Right lobe of liver (tissue), 6 donors: ENCODE measurements at regions not wholly inside any gene's neighbourhood (a gene's known extent, or its start where the extent isn't known, plus 50 kb on each side); places are given as distances from the start of the nearest gene placed in this dataset.

ENCODE experiments used
- ATAC-seq, 4 donors: fragments of 200-7000 bp; cut with Tn5 transposase; one replicate each; pipeline ENCODE4 v1.9.1; 2020; ENCODE audit warnings: mild to moderate bottlenecking in 4 of 4, moderate library complexity in 4 of 4
- DNase-seq, 3 donors: peaks; one replicate each; pipeline ENCODE4 v3.0.0-alpha.2; 2020
- H3K27ac ChIP-seq, 3 donors: fragments of 200-600 bp; one replicate each; pipeline ENCODE4 v1.8.0; 2022
- H3K27me3 ChIP-seq, 2 donors: fragments of 200-600 bp; one replicate each; pipeline ENCODE4 v1.8.0; 2022
- H3K36me3 ChIP-seq, 4 donors: fragments of 200-600 bp; sonication (generic) in 1 of 4; one replicate each; pipeline versions ENCODE4 v1.5.1 to v1.8.0; 2017 to 2022; ENCODE audit warnings: control low read depth in 1 of 4
- H3K4me1 ChIP-seq, 4 donors: fragments of 200-600 bp; sonication (generic) in 1 of 4; one replicate each; pipeline versions ENCODE4 v1.5.1 to v1.8.0; 2017 to 2022; ENCODE audit warnings: control low read depth in 1 of 4
- H3K4me3 ChIP-seq, 3 donors: fragments of 200-600 bp; one replicate each; pipeline ENCODE4 v1.8.0; 2022
- H3K9me3 ChIP-seq, 4 donors: fragments of 200-600 bp; sonication (generic) in 1 of 4; one replicate each; pipeline versions ENCODE4 v1.5.1 to v1.8.0; 2017 to 2022; ENCODE audit warnings: control low read depth in 1 of 4
- CTCF ChIP-seq, 4 donors: fragments of 200-600 bp in 3 of 4; fragments of 450-650 bp in 1 of 4; IDR thresholded peaks; one replicate each; pipeline versions ENCODE4 v1.5.1 to v1.8.0; 2016 to 2022; ENCODE audit warnings: antibody characterized with exemption in 4 of 4, mild to moderate bottlenecking in 2 of 4
- POLR2A ChIP-seq: fragments of 450-650 bp; IDR thresholded peaks from one replicate; pipeline ENCODE4 v1.6.1; 2017; ENCODE audit warnings: antibody characterized with exemption, mild to moderate bottlenecking
- WGBS: methylation state at CpG from one replicate; pipeline ENCODE4 v1.1.6; 2018; ENCODE audit warnings: low coverage, low lambda C conversion rate; ENCODE audit not compliant: insufficient coverage; ENCODE audit errors: missing lambda C conversion rate; 5-methylcytosine and 5-hydroxymethylcytosine counted together
- intact Hi-C, 2 donors: fragments of 100-400 bp; cut with DNase I; formaldehyde crosslinking; loops; one replicate each; pipeline versions ENCODE4 v1.11.2 to v1.14.1; 2022
- donor health status: DM: no; HTN: yes; CAD: no.
- donor health status: DM: no; HTN: no; CAD: no.
- donor health status: DM: no; HTN: no; CAD: no.
- donor health status: DM: no; HTN: yes; CAD: no.
- donor health status: DM: no; HTN: yes; CAD: no.

DNA sequence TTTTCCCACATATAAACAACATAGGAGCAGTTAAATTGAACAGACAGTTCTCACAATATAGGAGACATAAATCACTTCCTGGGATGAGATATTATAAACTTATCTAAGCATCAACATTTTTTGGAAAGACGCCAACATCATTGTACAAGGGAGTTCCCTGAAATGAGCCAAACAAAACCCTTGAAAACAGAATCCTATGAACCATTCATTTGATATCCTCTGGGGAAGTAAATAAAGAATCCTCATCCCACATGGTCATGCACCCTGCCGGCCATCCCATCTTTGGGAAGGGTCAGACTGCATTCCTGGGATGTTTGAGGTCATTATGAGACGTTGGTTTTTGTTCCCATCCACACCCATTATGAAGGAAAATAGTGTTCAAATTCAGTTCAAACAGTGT lies 111.8 kb upstream of the USP25 start:
- DNase-seq: no peak
- no peaks in the 10 kb centered on the region for H3K9me3 ChIP-seq
- no peaks in the 10 kb centered on the region for H3K4me1 ChIP-seq
- no peaks in the 10 kb centered on the region for H3K36me3 ChIP-seq
- TF ChIP-seq POLR2A (no peak), CTCF (IDR thresholded peaks at IDR 0.05) (no peak)
- no peak overlapping the region for H3K27ac ChIP-seq
- intact Hi-C loops: no loop called here
- no peaks in the 10 kb centered on the region for H3K27me3 ChIP-seq
- no peak overlapping the region for H3K4me3 ChIP-seq
- no peak for ATAC-seq
- 32% methylated on average over 3 of the region's 3 CpGs for WGBS

DNA sequence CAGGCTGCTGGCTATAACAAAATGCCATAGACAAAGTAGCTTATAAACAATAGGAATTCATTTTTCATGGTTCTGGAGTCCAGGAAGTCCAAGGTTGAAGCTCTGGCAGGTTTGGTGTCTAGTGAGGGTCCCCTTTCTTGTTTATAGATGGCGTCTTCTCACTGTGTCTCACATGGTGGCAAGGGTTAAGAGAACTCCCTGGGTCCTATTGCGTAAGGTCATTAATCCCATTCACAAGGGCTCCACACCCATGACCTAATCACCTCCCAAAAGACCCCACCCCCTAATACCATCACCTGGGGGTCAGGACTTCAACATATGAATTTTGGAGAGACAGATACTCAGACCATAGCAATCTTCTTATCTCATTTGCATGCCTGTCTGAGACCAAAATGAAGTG lies 108.9 kb upstream of the USP25 start:
- intact Hi-C loops: no loop called here
- Histone ChIP-seq H3K27me3 (no peaks in the 10 kb centered on the region), H3K4me3 (no peak overlapping the region), H3K36me3 (no peaks in the 10 kb centered on the region), H3K27ac (no peak overlapping the region), H3K4me1 (no peaks in the 10 kb centered on the region), H3K9me3 (no peaks in the 10 kb centered on the region)
- TF ChIP-seq POLR2A (no peak), CTCF (IDR thresholded peaks at IDR 0.05) (no peak)
- 100% methylated on average over 1 of the region's 2 CpGs for WGBS
- DNase-seq (no peak), ATAC-seq (no peak)

DNA sequence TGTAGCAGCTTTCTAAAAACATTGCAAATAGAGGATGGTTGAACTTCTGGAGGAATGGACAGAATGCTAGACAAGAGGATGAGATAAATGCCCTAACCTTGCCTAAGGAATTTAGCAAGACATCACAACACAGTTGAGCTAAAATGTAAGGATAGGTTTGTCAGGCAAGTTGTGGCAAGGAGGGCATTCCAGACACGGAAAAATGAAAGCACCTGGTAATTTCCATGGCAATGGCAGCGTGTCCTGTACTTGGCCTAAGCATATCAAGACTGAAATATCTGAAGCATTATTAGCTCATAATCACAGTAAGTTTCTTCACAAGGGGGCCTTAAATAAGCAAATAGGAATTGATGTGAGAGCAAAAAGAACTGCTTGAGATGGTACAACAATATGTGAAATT lies 105.1 kb upstream of the USP25 start:
- DNase-seq (no peak), ATAC-seq (no peak)
- no peaks in the 10 kb centered on the region for H3K27me3 ChIP-seq
- no peak overlapping the region for H3K4me3 ChIP-seq
- H3K9me3 ChIP-seq: no peaks in the 10 kb centered on the region
- no peaks in the 10 kb centered on the region for H3K4me1 ChIP-seq
- H3K36me3 ChIP-seq: no peaks in the 10 kb centered on the region
- no peak for TF ChIP-seq CTCF (IDR thresholded peaks at IDR 0.05)
- 43% methylated on average over 1 of the region's 2 CpGs for WGBS
- intact Hi-C loops: no loop called here
- no peak overlapping the region for H3K27ac ChIP-seq

DNA sequence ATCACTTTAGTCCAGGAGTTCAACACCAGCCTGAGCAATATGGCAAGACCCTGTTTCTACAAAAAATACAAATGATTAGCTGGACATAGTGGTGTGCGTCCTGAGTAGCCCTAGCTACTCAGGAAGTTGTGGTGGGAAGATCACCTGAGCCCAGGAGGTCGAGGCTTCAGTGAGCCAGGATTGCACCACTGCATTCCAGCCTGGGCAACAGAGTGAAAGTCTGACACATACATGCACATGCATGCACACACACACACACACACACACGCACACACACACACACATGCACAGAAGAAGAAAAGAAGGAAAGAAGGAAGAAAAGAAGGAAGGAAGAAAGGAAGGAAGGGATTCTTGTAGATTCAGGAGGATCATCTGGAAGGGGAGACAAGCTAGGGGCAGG lies 104.4 kb upstream of the USP25 start:
- no peaks in the 10 kb centered on the region for H3K27me3 ChIP-seq
- ATAC-seq: no peak
- intact Hi-C loops: no loop called here

More for the DNA sequence above, 104.4 kb upstream of the USP25 start:
- Histone ChIP-seq H3K4me3 (no peak overlapping the region), H3K36me3 (no peaks in the 10 kb centered on the region), H3K27ac (no peak overlapping the region), H3K9me3 (no peaks in the 10 kb centered on the region), H3K4me1 (no peaks in the 10 kb centered on the region)
- 57% methylated on average over 2 of the region's 3 CpGs for WGBS
- DNase-seq: no peak
- TF ChIP-seq POLR2A (no peak), CTCF (IDR thresholded peaks at IDR 0.05) (no peak)
